OCI-LY1 (cell line): ENCODE measurements at regions not wholly inside any gene's neighbourhood (a gene's known extent, or its start where the extent isn't known, plus 50 kb on each side); places are given as distances from the start of the nearest gene placed in this dataset.

Experiments
- H2AFZ ChIP-seq: fragments of 200-600 bp; sonication (generic), shearing (Covaris generic); 2 replicates; pipeline ENCODE4 v1.6.0; 2014; ENCODE audit warnings: antibody characterized with exemption, mild to moderate bottlenecking, low read length
- H3F3A ChIP-seq: fragments of 200-600 bp; sonication (generic), shearing (Covaris generic); 2 replicates; pipeline ENCODE4 v1.6.0; 2014; ENCODE audit warnings: mild to moderate bottlenecking, antibody characterized with exemption, low read length, moderate library complexity; ENCODE audit not compliant: insufficient read depth
- H3K27ac ChIP-seq: fragments of 200-600 bp; sonication (generic); 2 replicates; pipeline ENCODE4 v1.5.1; 2014; ENCODE audit warnings: low read length, mixed run types, mild to moderate bottlenecking, low read depth; ENCODE audit not compliant: poor library complexity, severe bottlenecking
- H3K27me3 ChIP-seq: fragments of 200-600 bp; sonication (generic); 2 replicates; pipeline ENCODE4 v1.6.0; 2014; ENCODE audit warnings: antibody characterized with exemption, mild to moderate bottlenecking, low read length, moderate library complexity; ENCODE audit not compliant: insufficient read depth
- H3K36me3 ChIP-seq: fragments of 200-600 bp; sonication (generic); 2 replicates; pipeline ENCODE4 v1.6.1; 2014; ENCODE audit warnings: mild to moderate bottlenecking, antibody characterized with exemption, low read length, moderate library complexity, mixed read lengths; ENCODE audit not compliant: insufficient read depth
- H3K4me1 ChIP-seq: fragments of 200-600 bp; sonication (generic); 2 replicates; pipeline ENCODE4 v1.5.1; 2014; ENCODE audit warnings: mild to moderate bottlenecking, low read length, moderate library complexity; ENCODE audit not compliant: insufficient read depth, severe bottlenecking
- H3K4me2 ChIP-seq: fragments of 200-600 bp; sonication (generic), shearing (Covaris generic); 2 replicates; pipeline ENCODE4 v1.6.1; 2014; ENCODE audit warnings: low read length
- H3K4me3 ChIP-seq: fragments of 200-600 bp; sonication (generic); 2 replicates; pipeline ENCODE4 v1.5.1; 2014; ENCODE audit warnings: low read length, low read depth, mild to moderate bottlenecking, mixed read lengths; ENCODE audit not compliant: poor library complexity, severe bottlenecking
- H3K79me2 ChIP-seq: fragments of 200-600 bp; shearing (Covaris generic); 2 replicates; pipeline ENCODE4 v1.6.1; 2016; ENCODE audit warnings: mixed run types, low read length, mixed read lengths; ENCODE audit not compliant: insufficient read depth
- H3K9ac ChIP-seq: fragments of 200-600 bp; sonication (generic), shearing (Covaris generic); 2 replicates; pipeline ENCODE4 v1.6.1; 2014; ENCODE audit warnings: mild to moderate bottlenecking, low read length, mixed read lengths
- H3K9me2 ChIP-seq: fragments of 200-600 bp; sonication (generic), shearing (Covaris generic); 2 replicates; pipeline ENCODE4 v1.6.1; 2014; ENCODE audit warnings: low read depth, mild to moderate bottlenecking, low read length, mixed read lengths
- H3K9me3 ChIP-seq: fragments of 200-600 bp; shearing (Covaris generic); 2 replicates; pipeline ENCODE4 v1.6.1; 2014; ENCODE audit warnings: low read length, mixed read lengths
- H4K20me1 ChIP-seq: fragments of 200-600 bp; sonication (generic), shearing (Covaris generic); 2 replicates; pipeline ENCODE4 v1.6.0; 2016; ENCODE audit warnings: mild to moderate bottlenecking, low read length; ENCODE audit not compliant: insufficient read depth
- EZH2 ChIP-seq: fragments of 200-600 bp; sonication (generic), shearing (Covaris generic); IDR thresholded peaks from 2 replicates; pipeline ENCODE4 v1.8.0; 2017; ENCODE audit warnings: borderline replicate concordance, mixed run types, mild to moderate bottlenecking, antibody characterized with exemption, low read length, moderate library complexity, mixed read lengths
- TF ChIP-seq, protein P1 (sequence below): fragments of 200-600 bp; sonication (generic), shearing (Covaris generic); IDR thresholded peaks from 2 replicates; pipeline ENCODE4 v1.5.1; 2017; ENCODE audit warnings: mild to moderate bottlenecking, antibody characterized with exemption, low read length, moderate library complexity, mixed read lengths

DNA sequence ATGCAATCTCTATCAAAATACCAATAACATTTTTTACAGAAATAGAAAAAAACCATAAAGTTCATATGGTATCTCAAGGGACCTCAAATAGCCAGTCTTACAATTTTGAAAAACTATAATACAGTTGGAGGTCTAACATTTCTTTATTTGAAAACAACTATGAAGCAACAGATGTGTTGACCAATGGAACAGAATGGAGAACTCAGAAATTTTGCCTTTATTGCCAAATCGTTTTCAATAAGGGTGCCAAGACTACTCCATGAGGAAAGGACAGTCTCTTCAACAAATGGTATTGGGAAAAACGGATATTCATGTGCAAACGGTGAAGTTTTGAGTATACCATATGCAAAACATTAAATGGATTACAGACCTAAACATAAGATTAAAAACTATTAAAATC, 470.8 kb upstream of the DPP6 start:
- no peaks in the 10 kb centered on the region for H3K79me2 ChIP-seq
- no peaks in the 10 kb centered on the region for H3K36me3 ChIP-seq
- H3K27ac ChIP-seq = no peak overlapping the region
- H3K4me3 ChIP-seq = no peak overlapping the region
- no peaks in the 10 kb centered on the region for H4K20me1 ChIP-seq
- H3K4me1 ChIP-seq = no peaks in the 10 kb centered on the region
- H3K4me2 ChIP-seq = no peak overlapping the region
- H3K9me2 ChIP-seq = 0 out of 2 replicates have a peak, but pooled peaks cover 4% of the 10 kb centered on the region
- H3K27me3 ChIP-seq = no peaks in the 10 kb centered on the region
- no peaks in the 10 kb centered on the region; the same call in 1 of the 2 replicates for H3K9me3 ChIP-seq
- no peak overlapping the region for H3K9ac ChIP-seq
- H2AFZ ChIP-seq = no peak overlapping the region
- TF ChIP-seq EZH2 = no peak
- TF ChIP-seq, protein P1, sequence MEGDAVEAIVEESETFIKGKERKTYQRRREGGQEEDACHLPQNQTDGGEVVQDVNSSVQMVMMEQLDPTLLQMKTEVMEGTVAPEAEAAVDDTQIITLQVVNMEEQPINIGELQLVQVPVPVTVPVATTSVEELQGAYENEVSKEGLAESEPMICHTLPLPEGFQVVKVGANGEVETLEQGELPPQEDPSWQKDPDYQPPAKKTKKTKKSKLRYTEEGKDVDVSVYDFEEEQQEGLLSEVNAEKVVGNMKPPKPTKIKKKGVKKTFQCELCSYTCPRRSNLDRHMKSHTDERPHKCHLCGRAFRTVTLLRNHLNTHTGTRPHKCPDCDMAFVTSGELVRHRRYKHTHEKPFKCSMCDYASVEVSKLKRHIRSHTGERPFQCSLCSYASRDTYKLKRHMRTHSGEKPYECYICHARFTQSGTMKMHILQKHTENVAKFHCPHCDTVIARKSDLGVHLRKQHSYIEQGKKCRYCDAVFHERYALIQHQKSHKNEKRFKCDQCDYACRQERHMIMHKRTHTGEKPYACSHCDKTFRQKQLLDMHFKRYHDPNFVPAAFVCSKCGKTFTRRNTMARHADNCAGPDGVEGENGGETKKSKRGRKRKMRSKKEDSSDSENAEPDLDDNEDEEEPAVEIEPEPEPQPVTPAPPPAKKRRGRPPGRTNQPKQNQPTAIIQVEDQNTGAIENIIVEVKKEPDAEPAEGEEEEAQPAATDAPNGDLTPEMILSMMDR = no peak
- no peaks in the 10 kb centered on the region for H3F3A ChIP-seq

DNA sequence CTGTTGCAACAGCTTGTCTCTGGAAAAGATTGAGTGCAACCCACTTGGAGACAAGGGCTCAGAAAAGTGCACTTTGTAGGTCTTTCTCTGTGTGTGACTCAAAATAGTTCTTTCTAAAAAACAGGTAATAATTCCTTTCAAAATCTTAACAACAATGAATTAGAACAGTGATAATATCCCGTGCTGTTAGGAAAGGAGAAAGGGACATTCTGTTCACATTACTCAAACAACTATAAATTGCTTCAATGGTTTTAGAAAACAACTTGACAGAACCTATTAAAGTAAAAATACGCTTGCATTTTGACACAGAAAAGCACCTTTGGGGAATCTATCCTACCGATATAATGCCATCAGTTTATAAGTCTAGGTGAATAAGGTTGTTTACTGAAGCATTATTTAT, 468.1 kb upstream of the DPP6 start:
- Histone ChIP-seq H3K27me3 (no peaks in the 10 kb centered on the region), H3K9me3 (no peaks in the 10 kb centered on the region), H4K20me1 (no peaks in the 10 kb centered on the region), H3F3A (no peaks in the 10 kb centered on the region), H3K79me2 (no peaks in the 10 kb centered on the region), H3K27ac (no peak overlapping the region), H3K36me3 (no peaks in the 10 kb centered on the region), H3K4me3 (no peak overlapping the region), H3K4me2 (no peak overlapping the region), H2AFZ (no peak overlapping the region), H3K9me2 (0 out of 2 replicates have a peak, but pooled peaks cover under 1% of the 10 kb centered on the region), H3K9ac (no peak overlapping the region), H3K4me1 (no peaks in the 10 kb centered on the region)
- no peak for TF ChIP-seq EZH2
- TF ChIP-seq, protein P1 = no peak

GRCh38 chr7:153588586-153588985, 463.6 kb upstream of the DPP6 start:
- H2AFZ ChIP-seq = no peak overlapping the region
- H4K20me1 ChIP-seq = no peaks in the 10 kb centered on the region
- no peak for TF ChIP-seq EZH2
- TF ChIP-seq, protein P1 = no peak
- no peak overlapping the region for H3K4me3 ChIP-seq
- H3K9me3 ChIP-seq = no peaks in the 10 kb centered on the region
- no peaks in the 10 kb centered on the region for H3K36me3 ChIP-seq
- H3K9me2 ChIP-seq = no peaks in the 10 kb centered on the region
- H3K27ac ChIP-seq = no peak overlapping the region
- no peak overlapping the region for H3K9ac ChIP-seq
- no peaks in the 10 kb centered on the region for H3K4me1 ChIP-seq
- H3K27me3 ChIP-seq = no peaks in the 10 kb centered on the region
- no peak overlapping the region for H3K4me2 ChIP-seq
- H3K79me2 ChIP-seq = no peaks in the 10 kb centered on the region
- H3F3A ChIP-seq = no peaks in the 10 kb centered on the region
